Amniotic epithelial cell (primary cell): ENCODE measurements at regions not wholly inside any gene's neighbourhood (a gene's known extent, or its start where the extent isn't known, plus 50 kb on each side); places are given as distances from the start of the nearest gene placed in this dataset.

Experiments used
- DNase-seq: peaks from one replicate; pipeline ENCODE4 v3.0.0-alpha.2; 2010; ENCODE audit warnings: low read depth

GRCh38 chr18:44229693-44230108, 451.0 kb upstream of the SETBP1 start:
- peak; percentile 36 for DNase-seq

- DNase-seq, result no peak
Measured at GRCh38 chr18:44231936-44232335, 448.8 kb upstream of the SETBP1 start.

GRCh38 chr18:44232500-44232899, 448.2 kb upstream of the SETBP1 start:
- DNase-seq, result no peak

GRCh38 chr18:44238454-44238853, 442.2 kb upstream of the SETBP1 start:
- DNase-seq, result peak; percentile 16

GRCh38 chr18:44238911-44239310, 441.8 kb upstream of the SETBP1 start:
- peak; percentile 60 for DNase-seq

- no peak for DNase-seq
Measured at GRCh38 chr18:44241020-44241419, 439.7 kb upstream of the SETBP1 start.

- DNase-seq, result no peak
Measured at GRCh38 chr18:44245019-44245418, 435.7 kb upstream of the SETBP1 start.

GRCh38 chr18:44246001-44246400, 434.7 kb upstream of the SETBP1 start:
- DNase-seq, result peak; percentile 31

- DNase-seq, result no peak
Measured at GRCh38 chr18:44258086-44258485, 422.6 kb upstream of the SETBP1 start.

GRCh38 chr18:44258576-44258975, 422.1 kb upstream of the SETBP1 start:
- DNase-seq, result no peak

- DNase-seq, result no peak
Measured at GRCh38 chr18:44259610-44260009, 421.1 kb upstream of the SETBP1 start.

- no peak for DNase-seq
Measured at GRCh38 chr18:44265437-44265836, 415.3 kb upstream of the SETBP1 start.

GRCh38 chr18:44273298-44273697, 407.4 kb upstream of the SETBP1 start:
- DNase-seq, result no peak

GRCh38 chr18:44280479-44280878, 400.2 kb upstream of the SETBP1 start:
- no peak for DNase-seq

- DNase-seq, result no peak
Measured at GRCh38 chr18:44286049-44286448, 394.6 kb upstream of the SETBP1 start.

- no peak for DNase-seq
Measured at GRCh38 chr18:44290366-44290977, 390.2 kb upstream of the SETBP1 start.

- DNase-seq, result no peak
Measured at GRCh38 chr18:44298566-44298965, 382.1 kb upstream of the SETBP1 start.

- peak; percentile 65 for DNase-seq
Measured at GRCh38 chr18:44309185-44309584, 371.5 kb upstream of the SETBP1 start.

- no peak for DNase-seq
Measured at GRCh38 chr18:44320619-44321460, 359.8 kb upstream of the SETBP1 start.

- no peak for DNase-seq
Measured at GRCh38 chr18:44321868-44322590, 358.7 kb upstream of the SETBP1 start.

- DNase-seq, result no peak
Measured at GRCh38 chr18:44323125-44323524, 357.6 kb upstream of the SETBP1 start.

GRCh38 chr18:44324361-44324760, 356.3 kb upstream of the SETBP1 start:
- DNase-seq, result no peak
